Right cardiac atrium (tissue), 5 donors: ENCODE measurements at regions not wholly inside any gene's neighbourhood (a gene's known extent, or its start where the extent isn't known, plus 50 kb on each side); places are given as distances from the start of the nearest gene placed in this dataset.

Experiments used
- ATAC-seq, 2 donors: fragments of 200-7000 bp; cut with Tn5 transposase; one replicate each; pipeline versions ENCODE4 v1.8.0 to v1.9.1; 2020; ENCODE audit warnings: moderate library complexity in 2 of 2, mild to moderate bottlenecking in 1 of 2
- DNase-seq, 3 donors: peaks; one replicate each; pipeline ENCODE4 v3.0.0-alpha.2; 2020
- H3K27ac ChIP-seq: one replicate; pipeline ENCODE4 v1.5.1; 2013; ENCODE audit warnings: mild to moderate bottlenecking, low read length, control low read depth, moderate library complexity
- H3K27me3 ChIP-seq: one replicate; pipeline ENCODE4 v1.6.1; 2013; ENCODE audit not compliant: control insufficient read depth, insufficient read depth
- H3K4me1 ChIP-seq: one replicate; pipeline ENCODE4 v1.6.1; 2013; ENCODE audit warnings: low read length; ENCODE audit not compliant: control insufficient read depth, insufficient read depth
- H3K4me3 ChIP-seq: one replicate; pipeline ENCODE4 v1.5.1; 2013; ENCODE audit warnings: low read length, control low read depth
- H3K9me3 ChIP-seq: one replicate; pipeline ENCODE4 v1.6.1; 2013; ENCODE audit warnings: low read length; ENCODE audit not compliant: control insufficient read depth
- WGBS: extraction: QIAGEN DNeasy Blood & Tissue Kit; methylation state at CpG from one replicate; pipeline ENCODE4 v1.1.7; 2013; 5-methylcytosine and 5-hydroxymethylcytosine counted together
- intact Hi-C, 4 donors: fragments of 100-400 bp; cut with DNase I; formaldehyde crosslinking; loops; one replicate each; pipeline versions ENCODE4 v1.11.0 to v1.14.0; 2022 to 2023
- donor health status: healthy with polysubstance abuse.
- donor health status: DM: no; HTN: yes; CAD: no.
- donor health status: DM: no; HTN: no; CAD: no.
- donor health status: DM: no; HTN: yes; CAD: no; lungs with severe emphysema.
- donor health status: DM: yes; HTN: yes; CAD: no.

GRCh38 chr9:108136656-108137055 lies 647.1 kb upstream of the KLF4 start:
- Histone ChIP-seq H3K4me1 (no peaks in the 10 kb centered on the region), H3K4me3 (no peak overlapping the region), H3K9me3 (no peaks in the 10 kb centered on the region), H3K27me3 (no peaks in the 10 kb centered on the region), H3K27ac (no peak overlapping the region)
- ATAC-seq (no peak), DNase-seq (no peak)
- WGBS = 41% methylated on average over 1 of the region's 1 CpG
- intact Hi-C loops = no loop called here

GRCh38 chr9:108134486-108135128 lies 645.0 kb upstream of the KLF4 start:
- Histone ChIP-seq H3K4me3 (no peak overlapping the region), H3K9me3 (no peaks in the 10 kb centered on the region), H3K27ac (no peak overlapping the region), H3K27me3 (no peaks in the 10 kb centered on the region), H3K4me1 (no peaks in the 10 kb centered on the region)
- ATAC-seq = no peak
- intact Hi-C loops = no loop called here
- no peak for DNase-seq
- WGBS = 87% methylated on average over 4 of the region's 4 CpGs

- no peak for DNase-seq
- H3K9me3 ChIP-seq = no peaks in the 10 kb centered on the region
- no peaks in the 10 kb centered on the region for H3K27me3 ChIP-seq
- 77% methylated on average over 3 of the region's 3 CpGs for WGBS
- no peak for ATAC-seq
- no peak overlapping the region for H3K27ac ChIP-seq
- H3K4me1 ChIP-seq = no peaks in the 10 kb centered on the region
- intact Hi-C loops = no loop called here
- H3K4me3 ChIP-seq = no peak overlapping the region
Measured at GRCh38 chr9:108133680-108134079, 644.1 kb upstream of the KLF4 start.

GRCh38 chr9:108133101-108133500 lies 643.5 kb upstream of the KLF4 start:
- H3K27ac ChIP-seq = no peak overlapping the region
- intact Hi-C loops = no loop called here
- no peaks in the 10 kb centered on the region for H3K27me3 ChIP-seq
- DNase-seq (no peak), ATAC-seq (no peak)
- no peaks in the 10 kb centered on the region for H3K9me3 ChIP-seq
- no peak overlapping the region for H3K4me3 ChIP-seq
- H3K4me1 ChIP-seq = no peaks in the 10 kb centered on the region

DNA sequence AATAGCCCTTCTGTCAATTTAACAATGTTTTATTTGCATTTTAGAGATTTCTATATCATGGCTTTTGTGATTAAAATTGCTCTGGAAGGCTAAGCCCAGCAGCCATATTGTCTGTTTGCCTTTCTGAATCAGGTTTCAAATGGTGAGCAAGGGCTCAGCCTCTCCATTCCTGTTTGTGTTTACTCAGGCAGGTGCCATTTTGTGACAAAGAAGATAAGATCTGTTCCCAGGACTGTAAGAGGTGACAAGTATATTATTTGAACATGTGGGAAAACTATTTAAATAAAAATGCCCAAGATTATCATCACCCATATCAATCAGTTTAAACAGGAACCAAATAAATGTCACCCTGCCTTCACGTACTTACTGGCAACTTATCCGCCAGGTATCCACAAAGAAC lies 641.3 kb upstream of the KLF4 start:
- no peaks in the 10 kb centered on the region for H3K27me3 ChIP-seq
- no peak overlapping the region for H3K27ac ChIP-seq
- DNase-seq (no peak), ATAC-seq (no peak)
- 92% methylated on average over 2 of the region's 2 CpGs for WGBS
- no peaks in the 10 kb centered on the region for H3K4me1 ChIP-seq
- H3K9me3 ChIP-seq = no peaks in the 10 kb centered on the region
- intact Hi-C loops = no loop called here
- no peak overlapping the region for H3K4me3 ChIP-seq

- no peaks in the 10 kb centered on the region for H3K27me3 ChIP-seq
- intact Hi-C loops = no loop called here
- no peaks in the 10 kb centered on the region for H3K9me3 ChIP-seq
- WGBS = 81% methylated on average over 4 of the region's 4 CpGs
- ATAC-seq (no peak), DNase-seq (peak in 2 of 3 donors; percentile 51 to 54)
- H3K4me1 ChIP-seq = no peaks in the 10 kb centered on the region
- H3K27ac ChIP-seq = no peak overlapping the region
- H3K4me3 ChIP-seq = no peak overlapping the region
Measured at GRCh38 chr9:108125625-108126024, 636.1 kb upstream of the KLF4 start.

GRCh38 chr9:108119530-108120113 lies 630.1 kb upstream of the KLF4 start:
- no peaks in the 10 kb centered on the region for H3K4me1 ChIP-seq
- WGBS = 56% methylated on average over 11 of the region's 11 CpGs
- no peak overlapping the region for H3K27ac ChIP-seq
- intact Hi-C loops = loop anchor here in 1 of 4 donors (10.0 kb wide), 1 partner anchor 65 kb away; no protein-coding TSS in a partner anchor
- ATAC-seq (peak; percentile 88 to 92), DNase-seq (peak; percentile 63 to 82 (median 79))
- H3K9me3 ChIP-seq = no peaks in the 10 kb centered on the region
- no peak overlapping the region for H3K4me3 ChIP-seq
- H3K27me3 ChIP-seq = no peaks in the 10 kb centered on the region

GRCh38 chr9:108117795-108118194 lies 628.2 kb upstream of the KLF4 start:
- DNase-seq (no peak), ATAC-seq (no peak)
- Histone ChIP-seq H3K9me3 (no peaks in the 10 kb centered on the region), H3K4me3 (no peak overlapping the region), H3K4me1 (no peaks in the 10 kb centered on the region), H3K27ac (no peak overlapping the region), H3K27me3 (no peaks in the 10 kb centered on the region)
- WGBS = 60% methylated on average over 3 of the region's 3 CpGs
- intact Hi-C loops = loop anchor here in 1 of 4 donors (10.0 kb wide), 1 partner anchor 63 kb away; no protein-coding TSS in a partner anchor

GRCh38 chr9:108117306-108117705 lies 627.7 kb upstream of the KLF4 start:
- DNase-seq (no peak), ATAC-seq (no peak)
- no peak overlapping the region for H3K27ac ChIP-seq
- 85% methylated on average over 2 of the region's 2 CpGs for WGBS
- no peaks in the 10 kb centered on the region for H3K9me3 ChIP-seq
- no peaks in the 10 kb centered on the region for H3K27me3 ChIP-seq
- H3K4me1 ChIP-seq = no peaks in the 10 kb centered on the region
- H3K4me3 ChIP-seq = no peak overlapping the region
- intact Hi-C loops = loop anchor here in 1 of 4 donors (10.0 kb wide), 1 partner anchor 63 kb away; no protein-coding TSS in a partner anchor

DNA sequence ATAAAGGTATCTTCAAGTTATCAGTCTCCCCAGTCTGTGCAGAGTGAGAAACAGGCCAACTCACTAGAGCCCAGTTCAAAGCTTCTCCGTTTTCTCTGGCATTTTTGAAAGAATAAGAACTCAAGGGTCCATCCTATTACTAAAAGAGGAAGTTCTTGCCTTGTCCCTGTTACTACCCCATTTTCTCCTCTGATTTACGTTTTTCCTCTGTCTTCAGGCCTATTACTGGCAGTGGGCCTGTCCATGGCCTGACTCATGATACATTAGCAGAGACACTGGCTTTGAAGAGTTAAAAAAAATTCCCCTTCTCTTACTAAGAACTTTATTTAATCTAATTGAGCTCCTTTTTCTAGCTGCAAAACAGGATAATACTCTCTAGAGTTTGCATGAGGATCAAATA lies 624.0 kb upstream of the KLF4 start:
- WGBS = 76% methylated on average over 2 of the region's 2 CpGs
- intact Hi-C loops = loop anchor here in 1 of 4 donors (10.0 kb wide), 1 partner anchor 59 kb away; no protein-coding TSS in a partner anchor
- no peak for ATAC-seq

DNA sequence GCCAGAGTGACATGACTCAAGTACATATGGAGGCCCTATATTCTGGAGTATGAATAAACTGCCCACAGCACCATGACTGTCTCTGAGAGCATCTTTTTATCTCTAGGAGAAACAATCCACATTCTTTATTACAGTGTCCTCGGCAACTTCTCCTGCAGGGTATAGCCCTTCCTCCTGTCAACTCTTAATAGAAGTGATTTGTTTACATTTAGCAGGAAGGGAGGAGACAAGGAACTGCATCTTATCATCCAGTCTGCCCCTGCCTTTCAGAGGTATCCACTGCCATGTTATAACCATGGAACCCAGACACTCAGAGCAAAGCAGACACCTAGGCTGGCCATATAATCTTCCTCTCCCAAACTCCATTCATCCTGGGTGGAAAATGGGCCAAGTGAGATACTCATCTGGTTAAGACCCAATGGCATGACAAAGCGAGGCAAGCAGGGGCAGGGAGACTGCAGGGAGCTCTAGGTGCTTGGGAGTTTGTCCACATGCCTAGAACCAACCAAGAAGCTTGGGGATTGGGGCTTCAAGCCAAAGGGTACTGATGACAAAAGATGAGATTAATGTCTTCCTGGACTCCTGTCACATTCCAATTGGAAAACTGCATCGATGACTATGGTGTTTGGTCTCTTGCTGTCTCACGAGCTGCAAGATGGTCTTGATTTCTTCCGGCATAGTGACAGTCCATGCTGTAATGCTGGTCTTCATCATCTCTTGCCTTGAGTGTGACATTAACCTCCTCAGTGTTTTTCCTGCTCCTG lies 620.5 kb upstream of the KLF4 start:
- DNase-seq (no peak), ATAC-seq (no peak)
- no peaks in the 10 kb centered on the region for H3K27me3 ChIP-seq
- H3K4me3 ChIP-seq = no peak overlapping the region
- WGBS = 87% methylated on average over 5 of the region's 5 CpGs
- H3K27ac ChIP-seq = no peak overlapping the region
- H3K9me3 ChIP-seq = no peaks in the 10 kb centered on the region
- no peaks in the 10 kb centered on the region for H3K4me1 ChIP-seq
- intact Hi-C loops = loop anchor here in 1 of 4 donors (10.0 kb wide), 1 partner anchor 55 kb away; no protein-coding TSS in a partner anchor

More for the DNA sequence above, 624.0 kb upstream of the KLF4 start:
- Histone ChIP-seq H3K4me1 (no peaks in the 10 kb centered on the region), H3K27me3 (no peaks in the 10 kb centered on the region), H3K9me3 (no peaks in the 10 kb centered on the region), H3K27ac (no peak overlapping the region), H3K4me3 (no peak overlapping the region)
- DNase-seq = no peak
